Activated naive CD4-positive, alpha-beta T cell treated with anti-CD3 and anti-CD28 coated beads for 36 hours (primary cell): ENCODE measurements at regions not wholly inside any gene's neighbourhood (a gene's known extent, or its start where the extent isn't known, plus 50 kb on each side); places are given as distances from the start of the nearest gene placed in this dataset.

Source experiments
- CTCF ChIA-PET: fragments of 350-600 bp; sonication (Branson Sonifier 250); formaldehyde crosslinking; loops from one replicate; lab custom pipeline; 2021; ENCODE audit warnings: antibody characterized with exemption; lab: Charles Lee
- DNase-seq: peaks from one replicate; pipeline ENCODE4 v3.0.0-alpha.2; 2020
- H3K27ac Mint-ChIP-seq: one replicate; pipeline ENCODE4 v1.8.0; 2021; ENCODE audit warnings: mild to moderate bottlenecking, mixed read lengths
- H3K27me3 Mint-ChIP-seq: one replicate; pipeline ENCODE4 v1.8.0; 2021; ENCODE audit warnings: low read depth, mixed read lengths
- H3K36me3 Mint-ChIP-seq: one replicate; pipeline ENCODE4 v1.8.0; 2021; ENCODE audit warnings: low read depth, mixed read lengths
- H3K4me1 Mint-ChIP-seq: one replicate; pipeline ENCODE4 v1.8.0; 2021; ENCODE audit warnings: low read depth, mixed read lengths
- H3K4me3 Mint-ChIP-seq: one replicate; pipeline ENCODE4 v1.8.0; 2021; ENCODE audit warnings: mild to moderate bottlenecking, moderate library complexity, mixed read lengths
- H3K9me3 Mint-ChIP-seq: one replicate; pipeline ENCODE4 v1.8.0; 2021; ENCODE audit warnings: mixed read lengths
- intact Hi-C: fragments of 100-400 bp; cut with micrococcal nuclease; formaldehyde crosslinking; loops from one replicate; pipeline ENCODE4 v1.15.1; 2023

- Mint-ChIP-seq H3K27ac (peak overlapping the region; percentile 15), H3K27me3 (peaks cover 11% of the 10 kb centered on the region), H3K9me3 (peaks cover 3% of the 10 kb centered on the region), H3K36me3 (no peaks in the 10 kb centered on the region), H3K4me1 (peaks cover 31% of the 10 kb centered on the region), H3K4me3 (no peak overlapping the region)
- CTCF ChIA-PET = interaction anchor here (0.7 to 1.8 kb wide), 4 partner anchors 52 to 762 kb away, joined by 3 to 6 read pairs (median 4); no protein-coding TSS in a partner anchor
- DNase-seq = peak; percentile 21
- intact Hi-C loops = loop anchor here (2.0 to 5.0 kb wide), 4 partner anchors 45 to 1513 kb away; partner anchors contain the start of gene HACD4
These were observed 108.6 kb downstream of the ACER2 start for GRCh38 chr9:19517202-19517942.

- Mint-ChIP-seq H3K27ac (peak overlapping the region; percentile 5), H3K4me1 (peaks cover 31% of the 10 kb centered on the region), H3K36me3 (no peaks in the 10 kb centered on the region), H3K9me3 (peaks cover 3% of the 10 kb centered on the region), H3K4me3 (no peak overlapping the region), H3K27me3 (peaks cover 11% of the 10 kb centered on the region)
- peak; percentile 52 for DNase-seq
- intact Hi-C loops = loop anchor here (1.0 to 5.0 kb wide), 8 partner anchors 23 to 1514 kb away; partner anchors contain the start of gene HACD4
- CTCF ChIA-PET = no interaction called here
These were observed 107.5 kb downstream of the ACER2 start for GRCh38 chr9:19516348-19516747.

- peaks cover 8% of the 10 kb centered on the region for H3K27me3 Mint-ChIP-seq
- H3K27ac Mint-ChIP-seq = no peak overlapping the region
- DNase-seq = no peak
- peaks cover 29% of the 10 kb centered on the region for H3K4me1 Mint-ChIP-seq
- intact Hi-C loops = no loop called here
- no peaks in the 10 kb centered on the region for H3K36me3 Mint-ChIP-seq
- peaks cover 3% of the 10 kb centered on the region for H3K9me3 Mint-ChIP-seq
- H3K4me3 Mint-ChIP-seq = no peak overlapping the region
- CTCF ChIA-PET = interaction anchor here (0.6 kb wide), 1 partner anchor 806 kb away, joined by 3 read pairs; no protein-coding TSS in a partner anchor
These were observed 105.0 kb downstream of the ACER2 start for GRCh38 chr9:19513671-19514275.

GRCh38 chr9:19512103-19512832, 103.5 kb downstream of the ACER2 start:
- Mint-ChIP-seq H3K27ac (no peak overlapping the region), H3K4me3 (no peak overlapping the region), H3K36me3 (no peaks in the 10 kb centered on the region), H3K27me3 (peaks cover 5% of the 10 kb centered on the region), H3K4me1 (peaks cover 30% of the 10 kb centered on the region), H3K9me3 (peaks cover 3% of the 10 kb centered on the region)
- CTCF ChIA-PET = no interaction called here
- intact Hi-C loops = no loop called here
- no peak for DNase-seq

GRCh38 chr9:19511694-19512093, 102.9 kb downstream of the ACER2 start:
- no peak overlapping the region for H3K4me3 Mint-ChIP-seq
- DNase-seq = no peak
- H3K36me3 Mint-ChIP-seq = no peaks in the 10 kb centered on the region
- H3K27me3 Mint-ChIP-seq = peaks cover 4% of the 10 kb centered on the region
- intact Hi-C loops = no loop called here
- H3K27ac Mint-ChIP-seq = no peak overlapping the region
- CTCF ChIA-PET = no interaction called here
- H3K4me1 Mint-ChIP-seq = peaks cover 25% of the 10 kb centered on the region
- peaks cover 2% of the 10 kb centered on the region for H3K9me3 Mint-ChIP-seq

- H3K4me1 Mint-ChIP-seq = peaks cover 17% of the 10 kb centered on the region
- H3K27ac Mint-ChIP-seq = no peak overlapping the region
- no peak overlapping the region for H3K4me3 Mint-ChIP-seq
- H3K36me3 Mint-ChIP-seq = no peaks in the 10 kb centered on the region
- DNase-seq = no peak
- CTCF ChIA-PET = interaction anchor here (0.6 to 0.8 kb wide), 2 partner anchors 12 to 39 kb away, joined by 3 to 5 read pairs; no protein-coding TSS in a partner anchor
- peaks cover 5% of the 10 kb centered on the region for H3K27me3 Mint-ChIP-seq
- H3K9me3 Mint-ChIP-seq = no peaks in the 10 kb centered on the region
- intact Hi-C loops = no loop called here
These were observed 102.1 kb downstream of the ACER2 start for GRCh38 chr9:19510907-19511306.
